ENCODE measurements at regions not wholly inside any gene's neighbourhood (a gene's known extent, or its start where the extent isn't known, plus 50 kb on each side); places are given as distances from the start of the nearest gene placed in this dataset.

- TF ChIP-seq CTCF (IDR thresholded peaks at IDR 0.05), result no peak
- TF ChIP-seq POLR2A (IDR thresholded peaks at IDR 0.05), result no peak
These were observed 54.2 kb upstream of the LRRK2 start for GRCh38 chr12:40170593-40170992.

Data from prostate gland (tissue), 2 donors.